ENCODE measurements at regions not wholly inside any gene's neighbourhood (a gene's known extent, or its start where the extent isn't known, plus 50 kb on each side); places are given as distances from the start of the nearest gene placed in this dataset.

- no peak overlapping the region for H3K9ac ChIP-seq (ENCODE audit: low read length)
- H4K20me1 ChIP-seq (ENCODE audit: insufficient read depth, low read length) = no peaks in the 10 kb centered on the region
- H3K4me2 ChIP-seq (ENCODE audit: low read length) = no peak overlapping the region
Measured at GRCh38 chr10:6743291-6743849, 163.3 kb upstream of the PRKCQ start.

GRCh38 chr10:6741541-6741941, 161.5 kb upstream of the PRKCQ start:
- Histone ChIP-seq H3K4me3 (ENCODE audit: low read depth, low read length, poor library complexity, severe bottlenecking) (no peak overlapping the region), H3K27me3 (ENCODE audit: insufficient read depth, low read length) (no peaks in the 10 kb centered on the region)

More at GRCh38 chr10:6743291-6743849, 163.3 kb upstream of the PRKCQ start:
- Histone ChIP-seq H3K36me3 (ENCODE audit: insufficient read depth, low read length) (no peaks in the 10 kb centered on the region), H3K27ac (ENCODE audit: low read depth, low read length, poor library complexity, severe bottlenecking) (no peak overlapping the region), H3K9me2 (ENCODE audit: low read depth, low read length) (no peaks in the 10 kb centered on the region), H3F3A (ENCODE audit: insufficient read depth, low read length) (no peaks in the 10 kb centered on the region), H3K79me2 (ENCODE audit: insufficient read depth, low read length) (no peaks in the 10 kb centered on the region), H3K27me3 (ENCODE audit: insufficient read depth, low read length) (no peaks in the 10 kb centered on the region), H2AFZ (ENCODE audit: low read length) (no peak overlapping the region), H3K4me1 (ENCODE audit: insufficient read depth, low read length, severe bottlenecking) (no peaks in the 10 kb centered on the region), H3K9me3 (ENCODE audit: low read length) (no peaks in the 10 kb centered on the region), H3K4me3 (ENCODE audit: low read depth, low read length, poor library complexity, severe bottlenecking) (no peak overlapping the region)
- no peak for TF ChIP-seq EZH2 (IDR thresholded peaks at IDR 0.05; ENCODE audit: borderline replicate concordance, low read length)
- no peak for TF ChIP-seq CTCF (IDR thresholded peaks at IDR 0.05; ENCODE audit: low read length)

GRCh38 chr10:6739530-6740174, 159.6 kb upstream of the PRKCQ start:
- H3K4me3 ChIP-seq (ENCODE audit: low read depth, low read length, poor library complexity, severe bottlenecking) = no peak overlapping the region
- no peaks in the 10 kb centered on the region for H3K36me3 ChIP-seq (ENCODE audit: insufficient read depth, low read length)
- H3F3A ChIP-seq (ENCODE audit: insufficient read depth, low read length) = no peaks in the 10 kb centered on the region
- no peaks in the 10 kb centered on the region for H3K9me2 ChIP-seq (ENCODE audit: low read depth, low read length)
- no peak overlapping the region for H3K9ac ChIP-seq (ENCODE audit: low read length)
- no peaks in the 10 kb centered on the region for H3K4me1 ChIP-seq (ENCODE audit: insufficient read depth, low read length, severe bottlenecking)
- H2AFZ ChIP-seq (ENCODE audit: low read length) = no peak overlapping the region
- H3K4me2 ChIP-seq (ENCODE audit: low read length) = no peak overlapping the region
- H3K79me2 ChIP-seq (ENCODE audit: insufficient read depth, low read length) = no peaks in the 10 kb centered on the region
- H3K9me3 ChIP-seq (ENCODE audit: low read length) = no peaks in the 10 kb centered on the region
- H3K27me3 ChIP-seq (ENCODE audit: insufficient read depth, low read length) = no peaks in the 10 kb centered on the region
- no peaks in the 10 kb centered on the region for H4K20me1 ChIP-seq (ENCODE audit: insufficient read depth, low read length)
- no peak overlapping the region for H3K27ac ChIP-seq (ENCODE audit: low read depth, low read length, poor library complexity, severe bottlenecking)
- TF ChIP-seq EZH2 (IDR thresholded peaks at IDR 0.05; ENCODE audit: borderline replicate concordance, low read length) = no peak
- TF ChIP-seq CTCF (IDR thresholded peaks at IDR 0.05; ENCODE audit: low read length) = no peak

More at GRCh38 chr10:6741541-6741941, 161.5 kb upstream of the PRKCQ start:
- TF ChIP-seq EZH2 (IDR thresholded peaks at IDR 0.05; ENCODE audit: borderline replicate concordance, low read length) (no peak), CTCF (IDR thresholded peaks at IDR 0.05; ENCODE audit: low read length) (no peak)
- no peak overlapping the region for H2AFZ ChIP-seq (ENCODE audit: low read length)
- no peaks in the 10 kb centered on the region for H3K79me2 ChIP-seq (ENCODE audit: insufficient read depth, low read length)
- no peaks in the 10 kb centered on the region for H3K9me3 ChIP-seq (ENCODE audit: low read length)
- no peaks in the 10 kb centered on the region for H3K36me3 ChIP-seq (ENCODE audit: insufficient read depth, low read length)
- no peaks in the 10 kb centered on the region for H3K4me1 ChIP-seq (ENCODE audit: insufficient read depth, low read length, severe bottlenecking)
- no peak overlapping the region for H3K9ac ChIP-seq (ENCODE audit: low read length)
- H3F3A ChIP-seq (ENCODE audit: insufficient read depth, low read length) = no peaks in the 10 kb centered on the region
- no peaks in the 10 kb centered on the region for H3K9me2 ChIP-seq (ENCODE audit: low read depth, low read length)
- H4K20me1 ChIP-seq (ENCODE audit: insufficient read depth, low read length) = no peaks in the 10 kb centered on the region
- no peak overlapping the region for H3K27ac ChIP-seq (ENCODE audit: low read depth, low read length, poor library complexity, severe bottlenecking)
- H3K4me2 ChIP-seq (ENCODE audit: low read length) = no peak overlapping the region
